GM19099 (cell line): ENCODE measurements at regions not wholly inside any gene's neighbourhood (a gene's known extent, or its start where the extent isn't known, plus 50 kb on each side); places are given as distances from the start of the nearest gene placed in this dataset.

Source experiments
- POLR2A ChIP-seq: IDR thresholded peaks from 3 replicates; pipeline ENCODE4 v1.6.1; 2011; ENCODE audit warnings: low read depth; ENCODE audit not compliant: insufficient read length; ENCODE audit errors: extremely low read depth

GRCh38 chr1:8238141-8239038 is 79.5 kb upstream of the SLC45A1 start:
- no peak for TF ChIP-seq POLR2A

- no peak for TF ChIP-seq POLR2A
These were observed 85.7 kb upstream of the SLC45A1 start for GRCh38 chr1:8232036-8232757.

GRCh38 chr1:8230292-8230621 is 87.7 kb upstream of the SLC45A1 start:
- no peak for TF ChIP-seq POLR2A

GRCh38 chr1:8228253-8228652 is 89.7 kb upstream of the SLC45A1 start:
- TF ChIP-seq POLR2A, result no peak

- TF ChIP-seq POLR2A, result no peak
These were observed 91.2 kb upstream of the SLC45A1 start for GRCh38 chr1:8226747-8227146.

- TF ChIP-seq POLR2A, result no peak
These were observed 94.4 kb upstream of the SLC45A1 start for GRCh38 chr1:8223526-8223925.

- TF ChIP-seq POLR2A, result no peak
These were observed 95.1 kb upstream of the SLC45A1 start for GRCh38 chr1:8222789-8223188.

- TF ChIP-seq POLR2A, result no peak
These were observed 98.4 kb upstream of the SLC45A1 start for GRCh38 chr1:8219530-8219929.

GRCh38 chr1:8218351-8219092 is 99.4 kb upstream of the SLC45A1 start:
- no peak for TF ChIP-seq POLR2A

- TF ChIP-seq POLR2A, result no peak
These were observed 100.1 kb upstream of the SLC45A1 start for GRCh38 chr1:8217809-8218208.

GRCh38 chr1:8217011-8217711 is 100.8 kb upstream of the SLC45A1 start:
- TF ChIP-seq POLR2A, result no peak

- TF ChIP-seq POLR2A, result no peak
These were observed 101.9 kb upstream of the SLC45A1 start for GRCh38 chr1:8216005-8216404.

- TF ChIP-seq POLR2A, result no peak
These were observed 103.3 kb upstream of the SLC45A1 start for GRCh38 chr1:8214501-8215173.

- TF ChIP-seq POLR2A, result no peak
These were observed 104.2 kb upstream of the SLC45A1 start for GRCh38 chr1:8213676-8214075.
